ENCODE measurements at regions not wholly inside any gene's neighbourhood (a gene's known extent, or its start where the extent isn't known, plus 50 kb on each side); places are given as distances from the start of the nearest gene placed in this dataset.

DNA sequence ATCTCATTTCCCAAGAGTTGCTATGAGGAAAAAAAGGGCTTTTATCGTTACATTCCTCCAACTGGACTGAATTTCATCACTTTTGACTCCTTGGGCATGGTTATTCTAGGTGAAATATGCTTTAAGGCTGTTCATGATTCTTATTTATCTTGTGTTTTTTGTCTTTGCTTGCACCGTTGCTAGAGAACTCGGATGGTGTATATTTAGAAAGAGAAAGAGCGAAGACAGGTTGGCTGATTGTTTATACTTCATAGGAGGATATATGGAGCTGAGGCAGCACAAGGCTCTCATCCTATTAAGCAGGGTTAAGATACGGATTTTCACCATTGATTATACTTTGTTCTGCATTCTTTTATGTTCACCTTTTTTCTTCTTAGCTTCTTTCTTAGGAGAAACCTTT is 94.9 kb upstream of the GEMIN8 start:
- DNase-seq: no peak

- DNase-seq: no peak
These were observed 66.0 kb upstream of the GEMIN8 start for GRCh38 chrX:14095702-14096101.

- DNase-seq: no peak
These were observed 64.5 kb upstream of the GEMIN8 start for GRCh38 chrX:14094191-14094590.

DNA sequence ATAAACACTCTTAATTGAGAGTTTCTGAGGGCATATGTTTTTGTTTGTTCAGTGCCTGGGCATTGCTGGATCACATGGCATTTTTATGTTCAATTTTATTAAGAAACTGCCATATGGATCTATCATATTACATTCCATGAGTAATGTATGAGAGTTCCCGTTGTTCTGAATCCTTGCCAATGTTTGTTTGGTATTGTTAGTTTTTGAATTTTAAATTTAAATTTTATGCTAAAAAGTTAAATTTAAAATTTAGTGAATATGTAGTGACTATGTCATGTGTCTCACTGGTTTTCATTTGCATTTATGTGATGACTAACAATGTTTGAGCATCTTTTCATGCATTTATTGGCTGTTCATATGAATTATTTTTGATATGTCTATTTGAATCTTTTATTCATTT is 54.8 kb upstream of the GEMIN8 start:
- no peak for DNase-seq

GRCh38 chrX:14083783-14084182 is 54.1 kb upstream of the GEMIN8 start:
- DNase-seq: no peak

GRCh38 chrX:14079891-14080430 is 50.3 kb upstream of the GEMIN8 start:
- DNase-seq: no peak

Measured in NCI-H2081 treated with DMSO at 0.1 percent for 48 hours (cell line).